GM21576 (cell line): ENCODE measurements at regions not wholly inside any gene's neighbourhood (a gene's known extent, or its start where the extent isn't known, plus 50 kb on each side); places are given as distances from the start of the nearest gene placed in this dataset.

Experiments
- ATAC-seq: cut with Tn5 transposase; IDR thresholded peaks from one replicate; pipeline ENCODE4 v1.9.1; 2021; ENCODE audit warnings: mild to moderate bottlenecking, moderate library complexity; ENCODE audit not compliant: unreplicated experiment

DNA sequence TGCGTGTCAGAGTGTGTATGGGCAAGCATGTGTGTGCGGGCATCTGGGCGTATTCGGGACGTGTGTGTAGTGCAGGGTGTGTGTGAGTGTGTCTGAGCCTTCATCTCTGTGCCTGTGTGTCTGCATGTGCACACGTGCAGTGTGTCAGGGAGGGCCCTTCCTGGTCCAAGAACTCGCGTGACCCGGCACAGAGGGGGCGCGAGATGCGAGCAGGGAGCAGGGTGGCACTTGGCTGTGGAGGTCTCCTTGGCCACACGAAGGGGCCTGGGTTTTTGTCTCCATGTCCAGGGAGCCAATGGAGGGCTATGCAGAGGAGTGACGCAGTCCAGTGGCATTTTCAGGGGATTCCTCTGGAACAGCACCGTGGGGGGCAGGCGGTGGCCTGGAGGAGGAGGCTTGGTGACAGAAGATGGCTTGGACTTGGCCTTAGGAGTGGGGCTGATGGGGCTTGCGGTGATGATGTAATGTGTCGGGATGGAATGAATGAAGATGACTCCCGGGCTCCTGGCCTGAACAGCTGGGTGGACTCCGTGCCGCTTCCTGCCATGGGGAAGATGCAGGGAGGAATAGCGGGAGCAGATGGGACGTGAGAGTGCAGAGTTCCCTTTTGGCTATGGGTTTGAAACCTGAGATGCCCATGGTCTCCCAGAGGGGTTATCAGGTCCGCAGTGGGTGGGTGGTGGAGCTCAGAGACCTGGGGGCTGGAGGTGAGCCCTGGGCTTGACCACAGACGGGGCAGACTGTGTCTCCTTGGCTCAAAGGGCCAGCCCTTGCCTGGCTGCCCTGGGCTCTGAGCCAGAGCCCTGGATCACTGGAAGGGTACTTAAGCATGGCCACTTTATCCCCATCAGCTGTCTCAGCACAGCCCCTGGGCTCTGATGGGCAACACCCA, 208.3 kb downstream of the PHETA1 start:
- ATAC-seq: no peak

DNA sequence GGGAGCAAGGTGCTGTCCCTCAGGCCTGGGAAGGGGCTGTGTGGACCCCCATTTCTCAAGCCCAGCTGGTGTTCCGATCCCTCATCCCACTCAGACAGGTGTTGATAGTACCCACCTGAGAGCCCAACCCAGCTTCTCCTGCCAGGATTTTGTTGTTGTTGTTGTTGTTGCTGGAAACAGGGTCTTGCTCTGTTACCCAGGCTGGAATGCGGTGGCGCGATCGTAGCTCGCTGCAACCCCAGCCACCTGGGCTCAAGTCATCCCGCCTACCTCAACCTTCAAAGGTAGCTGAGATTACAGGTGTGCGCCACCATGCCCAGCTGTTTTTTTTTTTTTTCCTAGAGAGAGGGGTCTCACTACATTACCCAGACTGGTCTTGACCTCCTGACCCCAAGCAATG, 209.9 kb downstream of the PHETA1 start:
- no peak for ATAC-seq

DNA sequence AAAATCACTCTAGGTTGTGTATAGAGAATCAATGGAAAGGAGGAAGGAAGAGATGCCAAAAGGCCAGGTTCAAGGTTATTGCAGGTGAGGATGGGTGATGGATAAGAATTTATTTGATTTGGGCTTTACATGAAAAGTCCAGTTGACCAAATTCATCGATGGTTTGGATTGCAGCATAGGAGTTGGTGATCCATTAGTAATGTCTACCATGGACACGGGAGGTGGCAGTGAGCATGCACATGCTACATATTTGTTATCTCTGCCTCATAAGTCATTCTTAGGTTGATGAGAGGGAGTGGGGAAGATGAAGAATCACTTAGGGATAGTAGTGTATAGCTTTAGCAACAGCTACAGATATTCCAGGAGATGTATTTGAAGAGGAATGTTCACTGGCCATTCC, 211.4 kb downstream of the PHETA1 start:
- no peak for ATAC-seq

DNA sequence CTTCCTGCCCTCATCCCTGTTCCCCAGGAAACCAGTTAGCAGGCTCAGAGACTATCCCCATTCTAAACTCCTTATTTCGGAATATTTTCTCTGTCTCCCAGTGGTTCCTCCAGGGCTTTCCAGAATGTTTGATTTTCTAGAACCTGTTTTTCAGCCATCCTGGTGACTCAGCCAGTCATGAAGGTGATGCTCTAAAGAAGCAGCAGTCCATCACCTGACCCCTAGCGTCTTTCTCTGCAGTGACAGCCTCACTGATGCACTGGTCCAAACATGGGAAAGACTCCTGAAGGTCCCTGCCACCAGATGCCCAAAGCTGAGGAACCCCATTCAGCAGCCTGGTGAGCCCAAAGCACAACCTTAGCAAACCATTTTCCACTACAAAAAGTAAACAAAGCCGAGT, 212.6 kb downstream of the PHETA1 start:
- ATAC-seq: no peak

DNA sequence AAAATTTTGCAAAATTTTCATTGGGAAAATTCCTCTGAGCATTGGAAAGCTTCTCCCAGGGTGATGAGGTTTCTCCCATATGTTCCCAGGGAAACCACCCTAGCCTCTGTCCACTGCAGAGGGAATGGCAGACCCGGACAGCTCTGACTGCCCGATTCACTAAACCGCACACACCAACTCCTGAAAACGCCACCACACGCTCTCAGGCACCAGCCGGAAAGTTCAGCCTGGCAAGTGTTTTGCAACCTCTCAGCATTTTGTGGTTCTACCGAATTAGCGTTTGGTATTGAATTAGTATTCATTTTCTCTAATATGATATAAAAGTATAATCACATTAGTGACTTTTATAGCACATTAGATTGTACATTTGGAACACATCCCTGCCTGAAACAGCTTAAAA, 213.4 kb downstream of the PHETA1 start:
- ATAC-seq: no peak

DNA sequence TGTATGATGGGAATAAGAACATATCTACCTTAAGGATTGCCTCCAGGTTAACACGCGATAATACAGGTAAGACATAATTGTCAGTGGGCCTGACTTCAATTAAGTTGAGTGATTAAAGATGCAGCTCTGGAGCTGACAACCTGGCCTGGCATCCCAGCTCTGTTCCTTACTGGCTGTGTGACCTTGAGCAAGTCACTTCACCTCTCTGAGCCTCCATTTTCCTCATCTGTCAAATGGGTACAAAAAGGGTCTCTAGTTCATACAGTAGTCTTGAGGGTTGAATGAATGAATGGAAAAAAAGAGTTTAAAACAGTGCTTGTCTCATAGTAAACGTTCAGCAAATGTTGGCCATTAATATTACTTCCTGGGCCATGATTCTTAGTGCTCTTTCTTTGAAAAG, 213.9 kb downstream of the PHETA1 start:
- ATAC-seq: no peak

DNA sequence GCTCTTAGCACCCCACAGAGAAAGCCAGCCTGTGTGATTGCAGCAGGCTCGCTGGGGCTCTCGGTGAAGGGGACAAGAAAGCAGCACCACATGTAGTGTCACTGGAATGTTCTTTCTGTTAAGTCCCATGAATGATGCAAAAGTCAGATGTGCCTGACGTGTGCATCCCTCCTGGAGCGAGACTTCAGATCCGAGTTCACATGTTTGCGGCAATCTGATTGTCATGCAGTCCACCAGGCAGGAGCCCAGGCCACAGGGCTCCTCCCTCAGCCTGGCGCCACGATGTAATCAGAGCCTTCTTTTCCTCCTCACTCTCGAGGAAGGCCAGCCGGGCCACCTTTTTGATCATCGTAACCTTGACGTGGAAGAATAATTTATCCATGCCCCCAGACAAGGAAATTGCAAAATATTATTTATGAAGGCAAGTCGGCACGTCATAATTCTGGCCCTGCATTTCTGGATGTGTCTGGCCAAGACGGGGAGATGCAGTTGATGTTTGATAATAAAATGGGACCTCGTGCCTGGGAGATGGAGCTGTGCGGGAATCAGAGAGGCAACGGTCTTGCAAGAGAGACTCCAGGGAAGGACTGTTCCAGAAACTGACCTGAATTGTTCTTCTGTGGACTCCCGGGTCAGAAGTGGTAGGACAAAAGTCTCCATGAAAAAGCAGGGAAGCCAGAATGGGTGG, 214.6 kb downstream of the PHETA1 start:
- ATAC-seq: no peak

DNA sequence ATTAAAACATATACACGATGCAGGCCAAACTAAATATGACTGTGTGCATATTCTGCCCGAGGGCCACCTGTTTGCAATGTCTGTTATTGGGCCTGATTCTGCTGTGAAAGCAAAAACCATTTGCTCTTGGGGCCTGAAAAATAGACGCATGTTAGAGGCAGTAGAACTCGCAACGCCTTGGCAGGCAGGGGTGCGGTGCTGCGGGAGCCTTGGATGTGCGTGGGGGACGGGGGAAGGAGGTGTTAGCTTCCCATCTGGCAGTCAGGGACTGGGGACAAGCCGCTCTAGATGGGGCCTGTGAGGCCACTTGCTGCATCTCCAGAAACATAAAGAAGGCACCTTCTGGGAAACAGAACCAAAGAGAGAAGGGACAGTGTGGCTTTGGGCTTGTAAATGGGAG, 216.3 kb downstream of the PHETA1 start:
- no peak for ATAC-seq

DNA sequence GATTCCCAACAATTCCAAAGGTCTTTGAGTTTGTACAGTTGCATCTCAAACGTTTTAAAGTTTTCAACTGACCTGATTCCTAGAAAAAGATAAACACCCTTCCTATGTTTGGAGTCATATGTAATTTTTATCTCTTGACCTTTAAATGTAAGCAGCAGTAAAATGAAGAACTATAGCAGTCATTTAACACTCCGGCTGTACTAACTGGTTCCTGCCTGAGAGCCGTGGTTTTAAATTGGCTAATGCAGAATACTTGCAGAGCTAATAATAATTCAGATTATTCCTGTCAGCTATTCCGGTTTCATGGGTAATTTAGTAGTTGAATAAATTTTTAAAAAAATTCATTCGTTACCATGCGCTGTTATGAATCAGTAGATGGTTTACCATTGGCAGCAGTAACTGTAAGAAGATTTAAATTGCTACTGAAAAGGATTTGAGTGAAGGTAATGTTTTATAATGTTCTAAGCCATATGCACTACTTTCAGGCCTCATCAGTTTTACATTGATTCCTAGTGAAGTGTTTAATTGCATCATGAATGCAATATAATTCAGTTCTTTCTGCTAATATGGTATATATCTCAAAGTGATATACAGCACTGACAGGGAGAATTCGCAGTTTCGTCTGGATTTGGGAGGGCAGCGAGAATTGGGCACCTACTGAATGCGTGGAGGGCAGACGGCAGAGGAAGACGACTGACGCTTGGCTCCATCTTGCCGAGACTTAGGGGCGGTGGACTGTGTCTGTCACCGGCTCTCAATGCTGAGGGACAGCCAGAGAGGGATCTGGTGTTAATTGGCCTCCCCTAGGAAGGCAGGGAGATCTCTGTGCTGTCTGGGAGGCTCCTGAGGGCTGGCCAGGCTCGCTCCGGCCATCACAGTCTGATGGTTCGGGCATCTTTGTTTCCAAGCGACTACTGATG, 217.7 kb downstream of the PHETA1 start:
- no peak for ATAC-seq

DNA sequence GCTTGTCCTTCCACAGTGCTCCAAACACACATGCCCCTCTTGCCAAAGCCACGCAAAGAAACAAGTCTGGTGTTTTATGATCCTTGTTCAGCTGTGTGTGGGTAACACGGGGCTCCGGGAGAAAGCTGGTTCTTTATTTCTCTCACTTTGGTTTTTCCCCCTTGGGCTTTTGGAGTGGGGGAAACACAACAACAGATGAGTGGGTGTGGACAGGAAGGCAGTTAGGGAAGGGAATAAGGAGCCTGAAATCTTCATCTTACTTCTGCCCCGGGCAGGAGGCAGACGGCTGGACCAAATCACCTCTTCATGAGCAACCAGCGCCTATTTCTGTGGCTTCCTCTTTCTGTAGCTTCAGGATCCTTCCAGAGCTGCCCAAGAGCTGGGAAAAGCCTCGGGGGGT, 218.5 kb downstream of the PHETA1 start:
- ATAC-seq: no peak

DNA sequence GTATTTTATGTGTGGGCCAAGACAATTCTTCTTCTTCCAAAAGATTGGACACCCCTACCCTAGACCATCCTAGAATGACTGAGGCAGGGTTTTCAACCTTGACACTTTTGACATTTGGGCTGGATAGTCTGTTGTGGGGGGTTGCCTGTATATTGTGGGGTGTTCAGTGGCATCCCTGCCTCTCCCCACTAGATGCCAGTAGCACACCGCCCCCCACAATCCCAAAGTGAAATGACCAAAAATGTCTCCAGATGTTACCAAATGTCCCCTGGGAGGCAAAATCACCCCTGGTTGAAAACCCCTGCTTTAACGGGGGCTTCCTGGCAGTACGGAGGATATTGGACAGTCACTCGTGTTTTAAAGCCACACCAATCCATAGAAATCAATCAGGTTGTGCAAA, 219.6 kb downstream of the PHETA1 start:
- no peak for ATAC-seq

DNA sequence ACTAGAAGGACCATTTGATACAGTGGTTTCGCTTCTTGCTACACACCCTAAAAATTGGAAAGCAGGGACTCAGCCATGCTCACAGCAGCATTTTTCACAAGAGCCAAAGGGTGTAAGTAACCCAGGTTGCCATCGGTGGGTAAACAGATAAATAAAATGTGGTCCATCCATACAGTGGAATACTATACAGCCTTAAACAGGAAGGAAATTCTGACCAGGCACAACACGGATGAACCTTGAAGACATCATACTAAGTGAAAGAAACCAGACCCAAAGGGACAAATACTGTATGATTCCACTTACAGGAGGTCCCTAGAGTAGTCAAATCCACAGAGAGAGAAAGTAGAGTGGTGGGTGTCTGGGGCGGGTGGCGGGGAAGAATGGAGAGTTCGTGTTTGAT, 220.9 kb downstream of the PHETA1 start:
- ATAC-seq: no peak

DNA sequence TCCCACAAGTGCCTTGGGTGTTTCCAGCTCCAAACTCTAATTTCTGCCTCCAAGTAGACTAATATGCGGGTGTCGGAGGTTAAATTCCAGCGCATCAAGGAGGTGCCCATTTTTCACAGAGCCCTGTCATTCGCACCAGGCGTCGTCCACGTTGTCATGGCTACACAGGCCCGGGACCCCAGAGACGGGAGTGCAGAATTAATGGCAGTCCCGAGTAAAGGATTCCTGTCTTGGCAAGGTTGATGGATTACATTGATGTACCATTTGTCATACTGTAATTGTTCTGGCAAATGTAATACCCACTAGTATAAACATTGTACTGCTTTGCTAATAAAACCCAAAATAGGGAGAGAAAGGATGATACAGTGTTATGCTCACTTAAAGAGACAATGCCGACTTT, 222.9 kb upstream of the MYL2 start:
- no peak for ATAC-seq

DNA sequence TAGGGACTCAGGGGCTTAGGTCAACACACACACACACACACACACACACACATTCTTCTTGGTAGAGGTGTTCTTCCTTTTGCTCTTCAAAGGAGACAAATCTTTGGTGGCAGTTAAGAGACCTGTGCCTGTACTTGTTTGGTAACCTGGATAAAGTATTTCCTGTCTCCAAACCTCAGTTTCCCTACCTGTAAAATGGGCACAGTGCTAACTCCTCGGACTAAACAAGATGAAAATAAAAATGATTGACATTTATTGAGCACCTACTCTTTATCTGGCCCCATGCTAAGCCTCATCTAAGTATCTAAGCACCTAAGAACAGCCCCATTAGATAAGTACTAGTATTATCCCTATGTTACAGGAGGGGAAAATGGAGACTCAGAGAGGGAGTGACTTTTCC, 220.8 kb upstream of the MYL2 start:
- no peak for ATAC-seq

DNA sequence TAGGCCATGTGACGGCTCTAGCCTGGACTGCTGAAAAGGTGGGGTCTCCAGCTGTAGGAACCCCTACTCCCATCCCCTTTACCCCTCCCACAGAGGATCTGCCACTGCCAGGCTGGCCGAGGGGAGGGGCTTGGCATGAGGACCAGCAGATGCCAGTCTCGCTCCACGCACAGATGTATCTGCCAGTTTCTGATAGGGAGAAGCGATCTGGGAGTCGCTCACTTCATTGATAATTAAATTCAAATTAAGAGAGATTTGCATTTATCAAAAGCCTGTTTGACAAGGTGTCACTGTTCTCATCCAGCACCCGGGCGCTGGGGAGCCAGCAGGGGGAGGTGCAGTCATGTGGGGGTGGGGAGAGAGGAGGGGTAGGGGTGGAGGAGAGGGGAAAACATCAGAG, 217.6 kb upstream of the MYL2 start:
- ATAC-seq: no peak

DNA sequence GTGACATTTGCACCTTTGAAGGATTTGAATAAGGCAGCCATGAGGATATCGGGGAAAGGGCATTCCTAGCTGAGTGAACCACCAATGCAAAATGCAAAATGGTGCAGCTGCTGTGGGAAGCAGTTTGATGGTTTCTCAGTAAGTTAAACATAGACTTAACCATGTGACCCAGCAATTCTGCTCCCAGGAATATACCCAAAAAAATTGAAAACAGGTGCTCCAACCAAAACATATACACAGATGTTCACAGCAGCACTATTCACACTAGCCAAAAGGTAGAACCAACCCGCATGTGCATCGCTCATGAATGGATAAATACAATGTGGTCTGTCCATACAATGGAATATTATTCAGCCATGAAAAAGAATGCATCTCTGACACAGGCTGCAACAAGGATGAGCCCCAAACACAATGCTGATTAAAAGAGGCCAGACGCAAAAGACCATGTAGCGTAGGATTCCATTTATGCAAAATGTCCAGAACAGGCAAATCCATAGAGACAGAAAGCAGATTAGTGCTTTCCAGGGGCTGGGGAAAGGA, 215.0 kb upstream of the MYL2 start:
- no peak for ATAC-seq

DNA sequence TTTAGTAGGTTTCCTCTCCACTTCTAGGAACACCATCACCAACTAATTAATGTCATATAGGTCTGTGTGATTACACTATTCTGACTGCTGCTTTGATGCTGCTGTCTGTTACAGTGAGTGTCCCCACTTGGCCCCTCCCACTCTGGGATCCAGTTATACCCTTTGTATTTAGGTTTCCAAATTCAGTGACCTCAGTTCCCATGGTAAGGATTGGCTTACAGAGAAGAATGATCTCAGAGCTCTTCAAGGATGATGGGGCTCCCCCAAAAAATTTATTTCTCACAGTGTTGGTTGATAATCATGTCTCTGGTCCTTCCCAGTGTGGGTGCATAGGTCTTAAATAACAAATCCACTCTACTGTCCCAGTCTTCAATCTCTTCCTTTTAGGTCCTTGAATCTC, 210.0 kb upstream of the MYL2 start:
- ATAC-seq: no peak

DNA sequence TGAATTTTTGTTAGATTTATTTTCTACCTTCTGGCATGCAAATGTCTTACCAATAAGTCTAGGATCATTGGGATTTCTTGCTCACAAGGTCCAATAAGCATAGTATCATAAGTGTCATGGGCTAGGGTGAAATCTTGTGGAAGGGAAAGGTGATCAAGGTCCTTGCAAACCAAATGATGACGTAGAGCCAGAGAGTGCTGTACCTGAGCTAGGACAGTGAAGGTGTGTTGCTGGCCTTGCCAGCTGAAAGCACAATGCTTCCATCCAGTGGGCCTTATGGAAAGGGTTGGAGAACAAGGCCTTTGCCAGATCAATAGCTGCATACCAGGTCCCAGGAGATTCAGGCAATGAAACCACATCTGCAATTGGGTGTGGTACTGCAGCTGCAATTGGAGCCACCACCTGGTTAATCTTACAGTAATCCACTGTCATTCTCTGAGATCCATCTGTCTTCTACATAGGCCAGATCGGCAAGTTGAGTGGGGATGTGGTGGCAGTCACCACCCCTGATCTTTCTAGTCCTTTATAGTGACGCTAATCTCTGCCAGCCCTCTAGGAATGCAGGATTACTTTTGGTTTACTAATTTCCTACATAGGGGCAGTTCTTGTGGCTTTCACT, 208.9 kb upstream of the MYL2 start:
- no peak for ATAC-seq

DNA sequence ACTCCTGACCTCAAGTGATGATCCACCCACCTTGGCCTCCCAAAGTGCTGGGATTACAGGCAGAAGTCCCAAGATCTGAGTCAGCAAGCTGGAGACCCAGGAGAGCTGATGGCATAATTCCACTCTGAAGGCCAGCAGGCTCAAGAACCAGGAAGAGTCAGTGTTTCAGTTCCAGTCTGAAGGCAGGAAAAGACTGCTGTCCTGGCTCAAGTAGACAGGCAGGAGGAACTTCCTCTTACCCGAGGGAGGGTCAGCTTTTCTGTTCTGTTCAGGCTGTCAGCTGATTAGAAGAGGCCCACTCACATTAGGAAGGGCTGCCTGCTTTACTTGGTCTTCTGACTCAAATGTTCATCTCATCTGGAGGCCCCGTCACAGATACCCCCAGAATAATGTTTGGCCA, 206.0 kb upstream of the MYL2 start:
- ATAC-seq: no peak

DNA sequence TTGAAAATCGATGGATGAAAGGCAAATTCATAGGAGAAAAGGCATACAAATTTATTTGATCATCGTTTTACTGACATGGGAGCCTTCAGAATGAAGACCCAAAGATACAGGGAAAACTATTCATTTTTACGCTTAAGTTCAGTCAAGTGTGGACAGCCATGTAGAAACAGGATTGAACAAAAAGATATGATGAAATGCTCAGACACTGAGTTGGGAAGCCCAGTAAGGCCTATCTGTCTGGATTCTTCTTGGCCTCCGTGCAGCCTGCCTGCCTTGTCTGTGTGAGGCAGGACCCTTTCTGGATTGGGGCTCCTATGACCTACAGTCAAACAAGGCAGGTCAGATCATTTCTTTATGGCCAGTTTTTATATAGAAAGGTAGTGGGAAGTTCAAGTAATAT, 203.8 kb upstream of the MYL2 start:
- no peak for ATAC-seq

DNA sequence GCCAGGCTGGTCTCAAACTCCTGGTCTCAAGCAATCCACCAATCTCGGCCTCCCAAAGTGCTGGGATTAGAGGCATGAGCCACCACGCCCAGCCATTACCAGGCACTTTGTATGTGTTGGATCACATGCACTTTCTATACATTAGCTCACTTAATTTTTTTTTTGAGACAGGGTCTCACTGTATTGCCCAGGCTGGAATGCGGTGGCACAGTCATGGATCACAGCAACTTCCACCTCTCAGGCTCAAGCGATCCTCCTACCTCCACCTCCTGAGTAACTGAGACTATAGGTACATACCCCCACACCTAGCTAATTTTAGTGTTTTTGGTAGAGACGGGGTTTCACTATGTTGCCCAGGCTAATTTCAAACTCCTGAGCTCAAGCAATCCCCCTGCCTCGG, 203.0 kb upstream of the MYL2 start:
- ATAC-seq: no peak
